Liver (tissue), 3 donors: ENCODE measurements at regions not wholly inside any gene's neighbourhood (a gene's known extent, or its start where the extent isn't known, plus 50 kb on each side); places are given as distances from the start of the nearest gene placed in this dataset.

Experiments used
- GABPA ChIP-seq, 2 donors: IDR thresholded peaks in 1 of 2; conservative IDR thresholded peaks in 1 of 2; 2 replicates each; pipeline ENCODE4 v1.6.1; 2016; ENCODE audit warnings: antibody characterized with exemption in 2 of 2, mild to moderate bottlenecking in 1 of 2, moderate library complexity in 1 of 2
- HNF4A ChIP-seq, 2 donors: conservative IDR thresholded peaks; 2 replicates each; pipeline ENCODE4 v1.6.1; 2016; ENCODE audit warnings: antibody characterized with exemption in 2 of 2, mild to moderate bottlenecking in 2 of 2
- HNF4G ChIP-seq: IDR thresholded peaks from 2 replicates; pipeline ENCODE4 v1.6.1; 2016; ENCODE audit warnings: antibody characterized with exemption
- RAD21 ChIP-seq, 2 donors: IDR thresholded peaks; 2 replicates each; pipeline ENCODE4 v1.6.1; 2016; ENCODE audit warnings: antibody characterized with exemption in 2 of 2, mild to moderate bottlenecking in 2 of 2
- TF ChIP-seq, protein P1 (sequence below): fragments of 150-350 bp; IDR thresholded peaks from 2 replicates; pipeline ENCODE4 v1.5.1; 2017; ENCODE audit warnings: improper control_type of control experiment, low read depth, low read length; ENCODE audit not compliant: missing input control
- TF ChIP-seq, protein P2 (sequence below): IDR thresholded peaks from 2 replicates; pipeline ENCODE4 v1.6.1; 2016; ENCODE audit warnings: antibody characterized with exemption
- donor health status: healthy.
- donor health status: healthy.

DNA sequence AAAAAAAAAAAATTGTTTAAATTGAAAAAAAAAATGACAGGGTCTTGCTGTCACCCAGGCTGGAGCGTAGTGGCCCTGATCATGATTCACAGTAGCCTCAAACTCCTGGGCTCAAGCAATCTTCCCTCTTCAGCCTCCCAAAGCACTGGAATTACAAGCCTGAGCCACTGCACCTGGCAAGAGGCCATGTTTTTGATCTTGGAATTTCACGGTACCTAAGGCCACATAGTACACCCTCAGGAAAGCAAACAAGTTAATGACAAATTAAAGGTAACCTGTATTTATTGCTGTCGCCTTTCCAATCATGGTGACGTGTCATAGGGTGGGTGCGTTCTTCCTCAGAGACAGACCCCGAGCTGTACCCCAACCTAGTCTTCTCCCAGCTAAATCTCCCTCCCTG is 79.2 kb downstream of the LINC00237 start:
- TF ChIP-seq, protein P1, sequence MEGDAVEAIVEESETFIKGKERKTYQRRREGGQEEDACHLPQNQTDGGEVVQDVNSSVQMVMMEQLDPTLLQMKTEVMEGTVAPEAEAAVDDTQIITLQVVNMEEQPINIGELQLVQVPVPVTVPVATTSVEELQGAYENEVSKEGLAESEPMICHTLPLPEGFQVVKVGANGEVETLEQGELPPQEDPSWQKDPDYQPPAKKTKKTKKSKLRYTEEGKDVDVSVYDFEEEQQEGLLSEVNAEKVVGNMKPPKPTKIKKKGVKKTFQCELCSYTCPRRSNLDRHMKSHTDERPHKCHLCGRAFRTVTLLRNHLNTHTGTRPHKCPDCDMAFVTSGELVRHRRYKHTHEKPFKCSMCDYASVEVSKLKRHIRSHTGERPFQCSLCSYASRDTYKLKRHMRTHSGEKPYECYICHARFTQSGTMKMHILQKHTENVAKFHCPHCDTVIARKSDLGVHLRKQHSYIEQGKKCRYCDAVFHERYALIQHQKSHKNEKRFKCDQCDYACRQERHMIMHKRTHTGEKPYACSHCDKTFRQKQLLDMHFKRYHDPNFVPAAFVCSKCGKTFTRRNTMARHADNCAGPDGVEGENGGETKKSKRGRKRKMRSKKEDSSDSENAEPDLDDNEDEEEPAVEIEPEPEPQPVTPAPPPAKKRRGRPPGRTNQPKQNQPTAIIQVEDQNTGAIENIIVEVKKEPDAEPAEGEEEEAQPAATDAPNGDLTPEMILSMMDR = no peak
- TF ChIP-seq, protein P2, sequence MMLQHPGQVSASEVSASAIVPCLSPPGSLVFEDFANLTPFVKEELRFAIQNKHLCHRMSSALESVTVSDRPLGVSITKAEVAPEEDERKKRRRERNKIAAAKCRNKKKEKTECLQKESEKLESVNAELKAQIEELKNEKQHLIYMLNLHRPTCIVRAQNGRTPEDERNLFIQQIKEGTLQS = no peak
- no peak for TF ChIP-seq HNF4G
- no peak for TF ChIP-seq HNF4A (conservative IDR thresholded peaks at IDR 0.05)
- TF ChIP-seq GABPA (IDR thresholded peaks at IDR 0.05 in 1 of 2, conservative IDR thresholded peaks at IDR 0.05 in 1 of 2) = no peak
- TF ChIP-seq RAD21 (IDR thresholded peaks at IDR 0.05) = no peak
